ENCODE measurements at regions not wholly inside any gene's neighbourhood (a gene's known extent, or its start where the extent isn't known, plus 50 kb on each side); places are given as distances from the start of the nearest gene placed in this dataset.
A peak's percentile ranks its signal among the peaks of the same experiment; 100 is the strongest.
"Not testable (repeated sequence)": the region's sequence is repeated elsewhere in the genome, so short reads cannot be mapped to it uniquely, and the experiment has no call there.

GRCh38 chr6:169926617-169927417 lies 175.4 kb downstream of the ERMARD start:
- DNase-seq: no peak

DNA sequence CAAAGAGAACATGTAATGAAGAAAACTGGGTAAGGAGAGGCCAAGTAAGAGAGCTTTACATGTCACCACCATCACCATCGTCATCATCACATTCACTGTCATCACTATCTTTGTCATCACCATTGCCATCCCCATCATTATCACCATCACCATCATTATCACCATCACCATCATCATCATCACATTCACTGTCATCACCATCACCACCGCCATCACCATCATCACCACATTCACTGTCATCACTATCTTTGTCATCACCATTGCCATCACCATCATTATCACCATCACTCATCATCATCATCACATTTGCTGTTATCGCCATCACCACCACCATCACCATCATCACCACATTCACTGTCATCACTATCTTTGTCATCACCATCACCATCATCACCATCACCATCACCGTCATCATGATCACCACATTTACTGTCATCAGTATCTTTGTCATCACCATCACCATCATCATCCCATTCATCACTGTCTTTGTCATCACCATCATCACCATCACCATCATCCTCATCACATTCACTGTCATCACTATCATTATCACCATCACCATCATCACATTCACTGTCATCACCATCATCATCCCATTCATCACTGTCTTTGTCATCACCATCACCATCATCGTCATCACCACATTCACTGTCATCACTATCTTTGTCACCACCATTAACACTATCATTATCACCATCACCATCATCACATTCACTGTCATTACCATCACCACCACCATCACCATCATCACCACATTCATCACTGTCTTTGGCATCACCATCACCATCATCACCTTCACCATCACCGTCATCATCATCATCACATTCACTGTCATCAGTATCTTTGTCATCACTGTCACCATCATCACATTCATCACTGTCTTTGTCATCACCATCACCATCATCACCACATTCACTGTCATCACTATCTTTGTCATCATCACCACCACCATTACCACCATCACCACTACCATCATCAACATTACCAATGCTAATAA lies 172.3 kb downstream of the ERMARD start:
- DNase-seq: no peak

DNA sequence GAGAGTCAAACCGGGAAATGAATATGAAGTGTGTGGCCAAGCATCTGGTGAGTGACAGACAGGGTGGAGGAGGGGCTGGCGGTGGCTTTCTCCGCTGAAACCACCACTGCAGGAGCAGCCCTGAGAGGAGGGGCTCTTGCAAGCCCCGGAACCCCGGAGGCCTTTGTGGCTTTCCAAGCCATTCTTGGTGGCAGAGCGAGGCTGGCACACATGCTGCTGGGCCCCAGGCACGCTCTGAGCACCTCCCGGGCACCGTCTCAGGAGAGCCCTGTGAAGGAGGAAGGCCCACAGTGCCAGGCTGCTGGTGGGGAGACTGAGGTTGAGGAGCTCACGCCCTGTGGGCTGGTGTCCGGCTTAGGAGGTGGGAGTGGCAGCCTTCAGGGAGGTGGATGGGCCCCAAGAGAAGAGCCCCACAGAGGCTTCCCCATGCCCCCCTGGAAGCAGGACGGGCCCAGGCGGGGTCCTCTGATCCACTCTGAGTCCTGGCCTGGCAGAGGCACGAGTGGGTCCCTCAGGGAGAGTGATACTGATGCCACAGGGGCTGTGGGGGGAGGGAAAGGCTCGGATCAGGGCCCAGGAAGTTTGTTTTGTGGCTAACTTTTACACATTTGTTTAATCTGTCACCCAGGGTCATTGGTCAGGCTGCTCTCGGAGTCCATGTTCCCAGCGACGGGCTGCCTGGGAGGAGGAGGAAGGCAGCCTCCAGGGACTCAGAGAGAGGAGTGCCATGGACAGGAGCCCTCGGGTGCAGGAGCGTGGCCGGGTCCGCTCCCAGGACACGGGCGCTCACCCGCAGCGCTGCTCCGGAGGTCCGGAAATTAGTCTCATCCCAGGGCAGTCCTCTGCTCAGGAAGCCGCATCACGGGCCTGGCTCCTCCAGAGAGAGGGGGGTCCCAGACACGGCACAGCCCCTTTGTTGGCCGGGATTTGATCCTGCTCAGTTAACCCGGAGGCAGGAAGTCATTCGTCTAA lies 170.7 kb downstream of the ERMARD start:
- DNase-seq: peak; percentile 79

GRCh38 chr6:169921217-169921616 lies 169.8 kb downstream of the ERMARD start:
- DNase-seq: no peak

DNA sequence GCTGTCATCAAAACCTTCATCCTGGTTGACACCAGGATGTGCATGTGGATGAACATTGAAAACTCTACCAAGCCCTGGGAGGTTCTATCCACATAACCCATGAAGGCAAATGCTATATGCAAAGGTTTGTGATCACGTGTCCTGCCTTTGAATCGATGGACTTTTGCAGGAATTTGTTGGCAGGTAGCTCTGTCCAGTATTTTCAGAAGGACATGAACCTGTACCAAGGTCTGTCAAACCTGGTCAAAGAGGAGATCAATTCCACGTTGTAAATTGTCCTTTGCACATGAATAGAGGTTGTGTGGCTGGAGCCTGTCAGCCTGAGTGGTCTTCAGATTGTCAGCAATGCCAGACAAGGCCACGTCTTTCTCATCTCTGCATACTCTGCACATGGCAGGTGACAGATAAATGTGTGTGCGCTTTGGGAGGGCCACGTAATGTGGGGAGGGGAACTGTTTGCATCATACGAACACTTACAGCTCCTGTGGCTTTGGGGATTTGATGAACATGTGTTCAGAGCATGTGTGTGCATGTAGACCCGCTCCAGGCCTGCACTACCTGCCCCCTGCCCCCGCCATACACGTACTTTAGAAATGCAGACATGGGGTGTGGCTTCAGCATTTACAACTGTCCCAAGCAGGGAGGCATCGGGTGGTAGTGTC lies 169.1 kb downstream of the ERMARD start:
- no peak for DNase-seq

DNA sequence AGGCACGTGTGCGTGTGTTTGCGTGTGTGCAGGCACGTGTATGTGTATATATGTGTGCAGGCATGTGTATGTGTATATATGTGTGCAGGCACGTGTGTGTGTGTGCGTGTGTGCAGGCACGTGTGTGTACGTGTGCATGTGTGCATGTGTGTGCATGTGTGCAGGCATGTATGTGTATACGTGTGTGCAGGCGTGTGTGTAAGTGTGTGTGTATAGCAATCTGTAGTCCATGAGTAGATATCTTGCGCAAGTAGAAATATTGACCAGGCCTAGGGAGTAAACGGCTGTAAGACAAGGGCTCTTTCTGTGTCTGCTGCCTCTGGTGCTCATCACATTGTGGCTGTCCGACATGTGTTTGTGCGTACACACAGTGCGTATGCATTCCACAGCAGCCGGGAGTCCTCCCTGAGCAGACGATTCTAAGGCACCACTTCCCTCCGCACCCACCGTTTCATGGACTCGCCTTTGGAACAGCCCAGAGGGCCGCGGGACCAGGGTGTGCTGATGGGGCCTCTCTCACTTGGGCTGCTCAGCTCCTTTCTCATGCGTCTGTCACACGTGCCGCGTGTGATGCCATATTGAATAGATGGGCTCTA lies 167.6 kb downstream of the ERMARD start:
- no peak for DNase-seq

GRCh38 chr6:169918239-169918953 lies 167.0 kb downstream of the ERMARD start:
- no peak for DNase-seq

DNA sequence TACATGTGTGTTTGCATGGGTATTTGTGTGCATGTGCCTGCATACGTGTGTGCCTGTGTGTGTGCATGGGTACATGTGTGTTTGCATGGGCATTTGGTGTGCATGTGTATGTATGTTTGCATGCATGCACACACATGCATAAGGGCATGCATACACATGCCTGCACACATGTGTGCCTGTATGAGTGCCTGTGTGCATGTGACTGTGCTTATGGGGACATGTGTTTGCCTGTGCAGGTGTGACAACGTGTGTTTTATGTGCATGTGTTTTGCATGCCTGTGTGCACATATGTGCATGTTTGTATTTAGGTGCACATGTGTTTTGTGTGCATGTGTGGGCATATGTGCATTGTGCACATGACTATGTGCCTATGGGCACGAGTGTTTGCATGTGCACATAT lies 165.7 kb downstream of the ERMARD start:
- DNase-seq: no peak

DNA sequence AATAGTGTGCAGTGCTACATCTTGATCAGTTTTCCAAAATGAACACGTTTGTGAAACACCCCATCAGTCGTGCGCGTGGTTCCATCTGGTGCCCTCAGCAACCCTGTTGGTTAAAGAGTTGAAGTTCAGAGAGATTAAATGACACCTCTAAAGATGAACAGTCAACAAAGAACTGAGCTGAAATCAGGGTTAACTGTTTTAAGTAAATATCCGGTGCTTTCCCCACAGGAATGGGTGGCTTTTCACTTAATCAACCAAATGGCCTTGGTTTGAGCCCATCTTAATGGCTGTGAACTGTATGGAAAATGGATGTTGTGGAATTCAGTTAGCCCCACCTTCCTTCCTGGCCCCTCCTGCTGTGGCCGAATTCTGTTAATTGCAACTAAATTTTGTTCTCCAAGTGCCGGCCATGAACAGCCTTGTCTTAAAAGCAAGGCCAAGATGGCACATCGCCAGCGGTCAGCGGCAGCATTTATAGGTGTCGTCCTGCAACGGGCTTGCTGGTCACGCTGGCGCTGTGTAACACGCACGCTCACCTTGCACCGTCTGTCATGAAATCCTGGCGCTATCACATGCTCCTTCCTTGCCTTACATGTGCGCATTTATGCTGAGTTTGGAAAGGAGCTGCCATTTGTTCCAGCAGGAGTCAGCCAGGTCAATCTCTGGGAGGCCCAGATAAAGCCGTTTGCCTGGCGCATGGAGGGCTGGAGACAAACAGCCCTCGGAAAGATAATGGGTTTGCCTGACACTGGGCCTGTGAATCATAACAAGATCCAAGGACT lies 164.5 kb downstream of the ERMARD start:
- DNase-seq: no peak

DNA sequence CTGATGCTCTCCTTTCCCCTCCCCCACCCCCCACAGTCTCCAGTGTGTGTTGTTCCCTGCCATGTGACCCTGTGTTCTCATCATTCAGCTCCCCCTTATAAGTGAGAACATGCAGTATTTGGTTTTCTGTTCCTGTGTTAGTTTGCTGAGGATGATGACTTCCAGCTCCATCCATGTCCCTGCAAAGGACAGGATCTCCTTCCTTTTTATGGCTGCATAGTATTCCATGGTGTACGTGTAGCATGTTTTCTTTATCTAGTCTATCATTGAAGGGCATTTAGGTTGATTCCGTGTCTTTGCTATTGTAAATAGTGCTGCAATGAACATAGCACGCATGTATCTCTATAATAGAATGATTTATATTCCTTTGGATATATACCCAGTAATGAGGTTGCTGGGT lies 162.3 kb downstream of the ERMARD start:
- not testable (repeated sequence) for DNase-seq

- no peak for DNase-seq
Measured at GRCh38 chr6:169913096-169913638, 161.7 kb downstream of the ERMARD start.

DNA sequence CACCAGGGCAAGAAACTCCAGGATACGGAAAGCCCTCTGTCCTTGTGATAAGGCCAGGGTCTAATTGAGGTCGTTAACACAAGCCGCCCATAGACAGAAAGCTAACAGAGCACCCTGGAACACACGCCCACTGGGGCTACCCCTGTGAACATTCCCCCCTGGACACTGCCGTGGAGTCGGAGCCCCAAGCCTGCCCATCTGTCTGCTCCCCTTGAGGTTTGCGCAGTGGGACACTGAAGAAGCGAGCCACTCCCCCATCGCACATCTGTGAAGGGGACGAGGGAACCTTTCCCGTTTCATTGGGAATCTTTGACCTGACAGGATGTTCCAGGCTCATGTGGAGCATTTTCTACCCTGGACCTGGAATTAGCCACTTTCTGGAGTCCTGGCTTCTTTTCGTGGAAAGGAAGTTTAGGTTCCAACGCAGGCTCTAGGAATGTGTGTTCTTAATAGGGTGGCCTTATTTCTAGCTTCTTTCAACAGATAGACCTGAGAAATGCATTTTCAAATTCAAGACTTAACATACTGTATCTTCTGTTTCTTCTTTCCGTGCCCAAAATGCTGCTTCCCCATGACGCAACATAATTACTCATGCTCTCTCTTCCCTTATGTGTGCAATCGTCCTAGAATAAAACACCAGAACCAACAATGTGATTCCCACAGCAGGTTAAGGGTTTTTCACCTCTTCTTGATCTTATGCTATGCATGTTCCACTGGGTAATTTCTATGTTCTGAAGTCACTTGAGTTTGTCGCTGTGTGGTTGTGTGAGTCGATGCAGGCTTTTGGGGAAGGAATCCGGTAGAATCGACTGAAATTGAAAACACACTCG lies 161.1 kb downstream of the ERMARD start:
- DNase-seq: no peak

GRCh38 chr6:169911264-169912263 lies 160.1 kb downstream of the ERMARD start:
- DNase-seq: no peak

DNA sequence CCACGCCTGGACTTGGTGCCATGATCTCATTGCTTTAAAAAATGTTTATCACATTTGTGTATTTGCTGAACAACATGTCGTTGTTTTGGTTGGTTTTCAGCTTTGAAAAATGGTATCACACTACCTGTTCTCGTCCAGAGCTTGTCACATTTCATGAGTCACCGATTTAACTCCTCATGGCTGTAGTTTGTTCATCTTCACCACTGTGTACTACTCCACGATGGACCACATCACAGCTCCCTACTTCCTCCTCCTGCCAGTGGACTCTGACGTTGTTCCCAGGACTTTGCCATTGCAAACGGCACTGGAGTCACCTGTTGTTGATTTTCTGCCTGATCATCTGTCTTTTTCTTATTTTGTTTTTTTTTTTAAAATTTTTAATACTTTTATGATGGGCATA lies 157.7 kb downstream of the ERMARD start:
- DNase-seq: no peak

DNA sequence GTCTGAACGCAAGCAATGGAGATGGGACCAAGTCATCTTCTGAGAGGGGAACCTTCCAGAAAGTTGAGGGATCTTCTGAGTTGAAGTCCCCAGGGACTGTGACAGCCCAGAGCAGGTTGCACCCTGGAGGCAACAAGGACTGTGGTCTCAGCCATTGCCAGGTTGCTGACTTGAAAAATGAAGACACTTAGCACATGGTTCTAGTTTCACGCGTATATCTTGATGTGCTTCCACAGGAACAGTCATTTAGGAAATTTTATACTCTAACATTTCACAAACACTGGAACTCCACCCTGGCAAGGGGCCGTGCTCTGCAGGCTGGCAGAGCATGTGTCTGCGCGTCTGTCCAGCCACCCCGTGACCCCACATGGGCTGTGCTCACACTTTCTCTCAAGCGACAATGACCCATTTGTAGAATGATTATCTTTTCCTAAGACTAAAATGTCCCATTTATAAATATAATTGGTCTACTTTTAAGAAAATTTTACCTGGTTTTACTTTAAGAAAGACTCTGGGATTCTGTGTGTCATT lies 157.0 kb downstream of the ERMARD start:
- no peak for DNase-seq

GRCh38 chr6:169907419-169908115 lies 156.1 kb downstream of the ERMARD start:
- DNase-seq: no peak

Data from renal pelvis (tissue), 1 donor.